ENCODE measurements at regions not wholly inside any gene's neighbourhood (a gene's known extent, or its start where the extent isn't known, plus 50 kb on each side); places are given as distances from the start of the nearest gene placed in this dataset.

- TF ChIP-seq, protein P1, sequence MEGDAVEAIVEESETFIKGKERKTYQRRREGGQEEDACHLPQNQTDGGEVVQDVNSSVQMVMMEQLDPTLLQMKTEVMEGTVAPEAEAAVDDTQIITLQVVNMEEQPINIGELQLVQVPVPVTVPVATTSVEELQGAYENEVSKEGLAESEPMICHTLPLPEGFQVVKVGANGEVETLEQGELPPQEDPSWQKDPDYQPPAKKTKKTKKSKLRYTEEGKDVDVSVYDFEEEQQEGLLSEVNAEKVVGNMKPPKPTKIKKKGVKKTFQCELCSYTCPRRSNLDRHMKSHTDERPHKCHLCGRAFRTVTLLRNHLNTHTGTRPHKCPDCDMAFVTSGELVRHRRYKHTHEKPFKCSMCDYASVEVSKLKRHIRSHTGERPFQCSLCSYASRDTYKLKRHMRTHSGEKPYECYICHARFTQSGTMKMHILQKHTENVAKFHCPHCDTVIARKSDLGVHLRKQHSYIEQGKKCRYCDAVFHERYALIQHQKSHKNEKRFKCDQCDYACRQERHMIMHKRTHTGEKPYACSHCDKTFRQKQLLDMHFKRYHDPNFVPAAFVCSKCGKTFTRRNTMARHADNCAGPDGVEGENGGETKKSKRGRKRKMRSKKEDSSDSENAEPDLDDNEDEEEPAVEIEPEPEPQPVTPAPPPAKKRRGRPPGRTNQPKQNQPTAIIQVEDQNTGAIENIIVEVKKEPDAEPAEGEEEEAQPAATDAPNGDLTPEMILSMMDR (IDR thresholded peaks at IDR 0.05; ENCODE audit: low read length): no peak
- no peak for TF ChIP-seq EZH2 (IDR thresholded peaks at IDR 0.05; ENCODE audit: borderline replicate concordance, low read length)
These were observed 372.0 kb downstream of the RPS6KC1 start for GRCh38 chr1:213423041-213423440.

Measured in OCI-LY1 (cell line).